HCT116 (cell line): ENCODE measurements at regions not wholly inside any gene's neighbourhood (a gene's known extent, or its start where the extent isn't known, plus 50 kb on each side); places are given as distances from the start of the nearest gene placed in this dataset.

Experiments
- ATAC-seq: fragments of 200-7000 bp; cut with Tn5 transposase; 2 replicates; pipeline ENCODE4 v1.9.1; 2020; ENCODE audit warnings: mild to moderate bottlenecking, moderate library complexity
- BruUV-seq: library from RNA; stranded (reverse); fragments of 400-500 nt; replicated peaks from 2 replicates; lab custom pipeline; 2021; lab: Mats Ljungman, UMichigan
- CTCF ChIA-PET: fragments of 300-600 bp; sonication (Branson Sonifier 250); formaldehyde crosslinking; loops from one replicate; lab custom pipeline; 2021; ENCODE audit warnings: antibody characterized with exemption; lab: Charles Lee
- POLR2A ChIA-PET: fragments of 300-600, 350-600 bp; sonication (Branson Sonifier 250); formaldehyde crosslinking; loops from one replicate; lab custom pipeline; 2021; ENCODE audit warnings: antibody characterized with exemption; lab: Charles Lee
- RAD21 ChIA-PET, 2 experiments: fragments of 300-600 bp; sonication (Branson Sonifier 250); formaldehyde crosslinking; loops; one replicate each; lab custom pipeline; 2023; ENCODE audit warnings: low total read pairs in 2 of 2; ENCODE audit not compliant: uncharacterized antibody in 2 of 2, unreplicated experiment in 2 of 2, low non-redundant PET in 1 of 2; lab: Charles Lee
- DNase-seq: peaks from one replicate; pipeline ENCODE4 v3.0.0-alpha.2; 2010; ENCODE audit warnings: low read depth, low spot score
- H2AFZ ChIP-seq: fragments of 200-600 bp; shearing (Covaris generic), sonication (generic); 2 replicates; pipeline ENCODE4 v1.6.1; 2017; ENCODE audit warnings: low read depth, mixed run types, mixed read lengths, antibody characterized with exemption, low read length; ENCODE audit not compliant: poor library complexity, severe bottlenecking
- H3K27ac ChIP-seq: 2 replicates; pipeline ENCODE4 v1.5.1; 2012; ENCODE audit warnings: low read depth, low read length
- H3K27me3 ChIP-seq: fragments of 200-600 bp; sonication (generic); 2 replicates; pipeline ENCODE4 v1.6.1; 2016; ENCODE audit warnings: mixed run types, low read length, mixed read lengths; ENCODE audit not compliant: insufficient read depth
- H3K36me3 ChIP-seq, 2 experiments: fragments of 200-500 bp in 1 of 2; fragments of 200-600 bp in 1 of 2; sonication (Bioruptor generic) in 1 of 2; sonication (generic) in 1 of 2; 2 replicates each; pipeline versions ENCODE4 v1.5.1 to v1.6.1; 2014 to 2016; ENCODE audit warnings: low read length in 2 of 2, inconsistent platforms in 1 of 2, mixed read lengths in 1 of 2, mixed run types in 1 of 2; ENCODE audit not compliant: insufficient read depth in 2 of 2, control insufficient read depth in 1 of 2
- H3K4me1 ChIP-seq, 2 experiments: fragments of 200-600 bp in 1 of 2; sonication (generic) in 1 of 2; 2 replicates each; pipeline versions ENCODE4 v1.5.1 to v1.6.1; 2012 to 2017; ENCODE audit warnings: low read length in 2 of 2, inconsistent platforms in 1 of 2, mild to moderate bottlenecking in 1 of 2, mixed read lengths in 1 of 2, mixed run types in 1 of 2, moderate library complexity in 1 of 2; ENCODE audit not compliant: insufficient read depth in 2 of 2, control insufficient read depth in 1 of 2
- H3K4me2 ChIP-seq: fragments of 200-600 bp; sonication (generic); 2 replicates; pipeline ENCODE4 v1.6.1; 2017; ENCODE audit warnings: mixed run types, low read length, mixed read lengths
- H3K4me3 ChIP-seq, 2 experiments: fragments of 200-600 bp in 1 of 2; sonication (generic) in 1 of 2; replicated peaks in 1 of 2; 2 replicates each; pipeline ENCODE4 v1.5.1; 2011 to 2016; ENCODE audit warnings: low read length in 2 of 2, control low read depth in 1 of 2, low read depth in 1 of 2, mild to moderate bottlenecking in 1 of 2, mixed read lengths in 1 of 2, mixed run types in 1 of 2
- H3K79me2 ChIP-seq: fragments of 200-600 bp; sonication (generic); 2 replicates; pipeline ENCODE4 v1.6.1; 2017; ENCODE audit warnings: mild to moderate bottlenecking, mixed run types, low read length, moderate library complexity, mixed read lengths; ENCODE audit not compliant: insufficient read depth
- H3K9ac ChIP-seq: fragments of 200-600 bp; sonication (generic); 2 replicates; pipeline ENCODE4 v1.6.1; 2016; ENCODE audit warnings: low read length, mixed read lengths
- H3K9me2 ChIP-seq: fragments of 200-600 bp; sonication (generic), shearing (Covaris generic); 2 replicates; pipeline ENCODE4 v1.6.1; 2017; ENCODE audit warnings: mixed run types, mild to moderate bottlenecking, moderate library complexity; ENCODE audit not compliant: insufficient read depth
- H3K9me3 ChIP-seq, 2 experiments: fragments of 200-500 bp in 1 of 2; fragments of 200-600 bp in 1 of 2; sonication (Bioruptor generic) in 1 of 2; sonication (generic) in 1 of 2; 2 replicates each; pipeline ENCODE4 v1.6.1; 2014 to 2017; ENCODE audit warnings: low read length in 2 of 2, mixed read lengths in 2 of 2, inconsistent platforms in 1 of 2, low read depth in 1 of 2, mild to moderate bottlenecking in 1 of 2, mixed run types in 1 of 2, moderate library complexity in 1 of 2; ENCODE audit not compliant: control insufficient read depth in 1 of 2, insufficient read depth in 1 of 2
- H4K20me1 ChIP-seq: fragments of 200-600 bp; sonication (generic), shearing (Covaris generic); 2 replicates; pipeline ENCODE4 v1.6.1; 2017; ENCODE audit warnings: mixed run types, mild to moderate bottlenecking, moderate library complexity; ENCODE audit not compliant: insufficient read depth
- CBX3 ChIP-seq: IDR thresholded peaks from 2 replicates; pipeline ENCODE4 v1.6.1; 2012; ENCODE audit warnings: low read depth
- CEBPB ChIP-seq: IDR thresholded peaks from 2 replicates; pipeline ENCODE4 v1.6.1; 2012; ENCODE audit warnings: low read depth
- EGR1 ChIP-seq: IDR thresholded peaks from 2 replicates; pipeline ENCODE4 v1.6.1; 2012; ENCODE audit warnings: low read depth
- ELF1 ChIP-seq: IDR thresholded peaks from 2 replicates; pipeline ENCODE4 v1.6.1; 2012; ENCODE audit warnings: low read depth, borderline replicate concordance
- EZH2 ChIP-seq: fragments of 200-600 bp; sonication (generic); IDR thresholded peaks from 2 replicates; pipeline ENCODE4 v1.6.1; 2017; ENCODE audit warnings: antibody characterized with exemption, mixed run types
- EZH2phosphoT487 ChIP-seq: fragments of 200-600 bp; IDR thresholded peaks from 2 replicates; pipeline ENCODE4 v1.6.1; 2018; ENCODE audit warnings: antibody characterized with exemption, borderline replicate concordance
- FOSL1 ChIP-seq: IDR thresholded peaks from 2 replicates; pipeline ENCODE4 v1.6.1; 2012; ENCODE audit warnings: low read depth
- JUND ChIP-seq: IDR thresholded peaks from 2 replicates; pipeline ENCODE4 v1.6.1; 2012
- POLR2A ChIP-seq: IDR thresholded peaks from 2 replicates; pipeline ENCODE4 v1.7.0; 2011; ENCODE audit warnings: borderline replicate concordance; ENCODE audit not compliant: insufficient read depth, insufficient read length; ENCODE audit errors: extremely low read depth
- RAD21 ChIP-seq: IDR thresholded peaks from 2 replicates; pipeline ENCODE4 v1.6.1; 2012; ENCODE audit warnings: low read depth, mild to moderate bottlenecking
- SIN3A ChIP-seq: IDR thresholded peaks from 2 replicates; pipeline ENCODE4 v1.6.1; 2012; ENCODE audit warnings: low read depth
- SP1 ChIP-seq: IDR thresholded peaks from 2 replicates; pipeline ENCODE4 v1.6.1; 2012; ENCODE audit warnings: low read depth
- TCF7L2 ChIP-seq: IDR thresholded peaks from 2 replicates; pipeline ENCODE4 v1.7.0; 2011; ENCODE audit warnings: borderline replicate concordance, inconsistent platforms; ENCODE audit not compliant: insufficient read depth, insufficient read length; ENCODE audit errors: extremely low read depth
- ZFX ChIP-seq: fragments of 450-650 bp; IDR thresholded peaks from 2 replicates; pipeline ENCODE4 v1.6.1; 2017
- ZNF274 ChIP-seq: fragments of 200-500 bp; sonication (Bioruptor generic); IDR thresholded peaks from 2 replicates; pipeline ENCODE4 v1.6.1; 2014; ENCODE audit warnings: mild to moderate bottlenecking, low read depth, low read length, inconsistent platforms
- intact Hi-C: fragments of 100-400 bp; cut with micrococcal nuclease; formaldehyde crosslinking; loops from 2 replicates; pipeline ENCODE4 v1.10.0; 2022
- TF ChIP-seq, protein P1 (sequence below), 3 experiments: fragments of 200-600 bp in 1 of 3; sonication (generic) in 1 of 3; IDR thresholded peaks in 2 of 3; conservative IDR thresholded peaks in 1 of 3; 2 replicates each; pipeline ENCODE4 v1.5.1; 2012 to 2017; ENCODE audit warnings: low read depth in 2 of 3, low read length in 2 of 3, antibody characterized with exemption in 1 of 3, borderline replicate concordance in 1 of 3, control low read depth in 1 of 3, mild to moderate bottlenecking in 1 of 3, mixed read lengths in 1 of 3, mixed run types in 1 of 3, moderate library complexity in 1 of 3; ENCODE audit not compliant: insufficient read depth in 1 of 3
- TF ChIP-seq, protein P2 (sequence below): IDR thresholded peaks from 2 replicates; pipeline ENCODE4 v1.6.1; 2012
- TF ChIP-seq, protein P3 (sequence below): IDR thresholded peaks from 2 replicates; pipeline ENCODE4 v1.6.1; 2012
- TF ChIP-seq, protein P4 (sequence below): IDR thresholded peaks from 2 replicates; pipeline ENCODE4 v1.6.1; 2012; ENCODE audit warnings: low read depth

DNA sequence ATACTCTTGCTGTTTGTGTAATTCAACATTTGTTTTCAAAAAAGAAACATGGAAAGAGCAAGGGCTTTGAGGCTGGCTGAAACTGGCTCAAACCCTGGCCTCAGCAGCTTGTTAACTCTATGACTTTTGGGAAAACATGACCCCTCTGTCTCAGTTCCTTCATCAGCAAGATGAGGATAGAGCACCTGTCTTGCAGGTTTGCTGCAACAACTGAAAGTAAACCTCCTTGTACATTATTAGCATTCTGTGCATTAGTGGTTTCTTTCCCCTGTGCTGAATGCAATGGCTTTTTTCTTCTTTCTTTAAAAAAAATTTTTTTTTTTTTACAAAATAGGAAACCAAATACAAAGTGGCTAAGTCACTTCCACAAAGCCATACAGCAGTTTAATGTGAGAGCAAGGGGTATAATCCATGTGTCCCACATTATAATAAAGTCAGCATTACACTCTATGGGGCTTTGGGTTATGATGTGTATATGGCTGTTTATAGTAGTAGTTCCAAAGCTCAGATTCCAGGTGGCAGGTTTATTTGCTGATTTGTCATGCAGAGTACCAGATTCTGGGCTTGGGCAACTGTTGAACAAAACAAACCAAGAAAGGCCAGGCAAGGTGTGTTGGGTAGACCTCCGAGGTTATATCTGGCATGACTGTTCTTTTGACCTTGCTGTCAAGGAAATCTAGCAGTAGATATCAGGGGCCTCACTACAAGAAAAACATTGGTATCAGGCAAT lies 194.5 kb upstream of the CNOT2 start:
- no peak overlapping the region for H3K27ac ChIP-seq
- no peak overlapping the region for H2AFZ ChIP-seq
- ATAC-seq: no peak
- CTCF ChIA-PET: no interaction called here
- H3K4me3 ChIP-seq: no peak overlapping the region
- no peaks in the 10 kb centered on the region for H3K27me3 ChIP-seq
- H3K9ac ChIP-seq: no peak overlapping the region
- no peaks in the 10 kb centered on the region for H3K9me3 ChIP-seq
- no peak overlapping the region for H3K4me2 ChIP-seq
- no peaks in the 10 kb centered on the region for H4K20me1 ChIP-seq
- no peak for DNase-seq
- no peak for TF ChIP-seq SIN3A
- no peak for TF ChIP-seq CBX3
- no peak for TF ChIP-seq ZNF274
- TF ChIP-seq, protein P1, sequence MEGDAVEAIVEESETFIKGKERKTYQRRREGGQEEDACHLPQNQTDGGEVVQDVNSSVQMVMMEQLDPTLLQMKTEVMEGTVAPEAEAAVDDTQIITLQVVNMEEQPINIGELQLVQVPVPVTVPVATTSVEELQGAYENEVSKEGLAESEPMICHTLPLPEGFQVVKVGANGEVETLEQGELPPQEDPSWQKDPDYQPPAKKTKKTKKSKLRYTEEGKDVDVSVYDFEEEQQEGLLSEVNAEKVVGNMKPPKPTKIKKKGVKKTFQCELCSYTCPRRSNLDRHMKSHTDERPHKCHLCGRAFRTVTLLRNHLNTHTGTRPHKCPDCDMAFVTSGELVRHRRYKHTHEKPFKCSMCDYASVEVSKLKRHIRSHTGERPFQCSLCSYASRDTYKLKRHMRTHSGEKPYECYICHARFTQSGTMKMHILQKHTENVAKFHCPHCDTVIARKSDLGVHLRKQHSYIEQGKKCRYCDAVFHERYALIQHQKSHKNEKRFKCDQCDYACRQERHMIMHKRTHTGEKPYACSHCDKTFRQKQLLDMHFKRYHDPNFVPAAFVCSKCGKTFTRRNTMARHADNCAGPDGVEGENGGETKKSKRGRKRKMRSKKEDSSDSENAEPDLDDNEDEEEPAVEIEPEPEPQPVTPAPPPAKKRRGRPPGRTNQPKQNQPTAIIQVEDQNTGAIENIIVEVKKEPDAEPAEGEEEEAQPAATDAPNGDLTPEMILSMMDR (IDR thresholded peaks at IDR 0.05 in 2 of 3, conservative IDR thresholded peaks at IDR 0.05 in 1 of 3; ENCODE audit: borderline replicate concordance in 1 of 3, insufficient read depth in 1 of 3, low read depth in 2 of 3, low read length in 2 of 3): no peak
- TF ChIP-seq RAD21: no peak
- TF ChIP-seq, protein P2, sequence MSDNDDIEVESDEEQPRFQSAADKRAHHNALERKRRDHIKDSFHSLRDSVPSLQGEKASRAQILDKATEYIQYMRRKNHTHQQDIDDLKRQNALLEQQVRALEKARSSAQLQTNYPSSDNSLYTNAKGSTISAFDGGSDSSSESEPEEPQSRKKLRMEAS: no peak
- TF ChIP-seq EGR1: no peak
- TF ChIP-seq JUND: no peak
- TF ChIP-seq POLR2A: no peak
- no peak for TF ChIP-seq FOSL1
- no peak for TF ChIP-seq ZFX
- TF ChIP-seq TCF7L2: no peak
- TF ChIP-seq, protein P3, sequence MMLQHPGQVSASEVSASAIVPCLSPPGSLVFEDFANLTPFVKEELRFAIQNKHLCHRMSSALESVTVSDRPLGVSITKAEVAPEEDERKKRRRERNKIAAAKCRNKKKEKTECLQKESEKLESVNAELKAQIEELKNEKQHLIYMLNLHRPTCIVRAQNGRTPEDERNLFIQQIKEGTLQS: no peak
- no peak for TF ChIP-seq EZH2phosphoT487
- no peak for TF ChIP-seq CEBPB
- TF ChIP-seq, protein P4, sequence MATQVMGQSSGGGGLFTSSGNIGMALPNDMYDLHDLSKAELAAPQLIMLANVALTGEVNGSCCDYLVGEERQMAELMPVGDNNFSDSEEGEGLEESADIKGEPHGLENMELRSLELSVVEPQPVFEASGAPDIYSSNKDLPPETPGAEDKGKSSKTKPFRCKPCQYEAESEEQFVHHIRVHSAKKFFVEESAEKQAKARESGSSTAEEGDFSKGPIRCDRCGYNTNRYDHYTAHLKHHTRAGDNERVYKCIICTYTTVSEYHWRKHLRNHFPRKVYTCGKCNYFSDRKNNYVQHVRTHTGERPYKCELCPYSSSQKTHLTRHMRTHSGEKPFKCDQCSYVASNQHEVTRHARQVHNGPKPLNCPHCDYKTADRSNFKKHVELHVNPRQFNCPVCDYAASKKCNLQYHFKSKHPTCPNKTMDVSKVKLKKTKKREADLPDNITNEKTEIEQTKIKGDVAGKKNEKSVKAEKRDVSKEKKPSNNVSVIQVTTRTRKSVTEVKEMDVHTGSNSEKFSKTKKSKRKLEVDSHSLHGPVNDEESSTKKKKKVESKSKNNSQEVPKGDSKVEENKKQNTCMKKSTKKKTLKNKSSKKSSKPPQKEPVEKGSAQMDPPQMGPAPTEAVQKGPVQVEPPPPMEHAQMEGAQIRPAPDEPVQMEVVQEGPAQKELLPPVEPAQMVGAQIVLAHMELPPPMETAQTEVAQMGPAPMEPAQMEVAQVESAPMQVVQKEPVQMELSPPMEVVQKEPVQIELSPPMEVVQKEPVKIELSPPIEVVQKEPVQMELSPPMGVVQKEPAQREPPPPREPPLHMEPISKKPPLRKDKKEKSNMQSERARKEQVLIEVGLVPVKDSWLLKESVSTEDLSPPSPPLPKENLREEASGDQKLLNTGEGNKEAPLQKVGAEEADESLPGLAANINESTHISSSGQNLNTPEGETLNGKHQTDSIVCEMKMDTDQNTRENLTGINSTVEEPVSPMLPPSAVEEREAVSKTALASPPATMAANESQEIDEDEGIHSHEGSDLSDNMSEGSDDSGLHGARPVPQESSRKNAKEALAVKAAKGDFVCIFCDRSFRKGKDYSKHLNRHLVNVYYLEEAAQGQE: no peak
- no peak for TF ChIP-seq SP1
- no peak for TF ChIP-seq ELF1
- no peak for TF ChIP-seq EZH2
- TF ChIP-seq, all 23 proteins: peak for 0
- ChIA-PET RAD21 (no interaction called here), POLR2A (no interaction called here)
- BruUV-seq: no TSS peak
- no peaks in the 10 kb centered on the region for H3K36me3 ChIP-seq
- no peaks in the 10 kb centered on the region for H3K9me2 ChIP-seq
- H3K4me1 ChIP-seq: peaks cover 19 to 55% of the 10 kb centered on the region in 2 experiments
- no peaks in the 10 kb centered on the region for H3K79me2 ChIP-seq
- intact Hi-C loops: no loop called here
